RPMI8226 (cell line): ENCODE measurements at regions not wholly inside any gene's neighbourhood (a gene's known extent, or its start where the extent isn't known, plus 50 kb on each side); places are given as distances from the start of the nearest gene placed in this dataset.
"Not testable (repeated sequence)": the region's sequence is repeated elsewhere in the genome, so short reads cannot be mapped to it uniquely, and the experiment has no call there.

ENCODE experiments used
- DNase-seq: peaks from one replicate; pipeline ENCODE4 v3.0.0-alpha.2; 2015

GRCh38 chr12:90497923-90498545 is 456.9 kb downstream of the CCER1 start:
- no peak for DNase-seq

- DNase-seq, result no peak
Measured at GRCh38 chr12:90490355-90490754, 464.6 kb downstream of the CCER1 start.

DNA sequence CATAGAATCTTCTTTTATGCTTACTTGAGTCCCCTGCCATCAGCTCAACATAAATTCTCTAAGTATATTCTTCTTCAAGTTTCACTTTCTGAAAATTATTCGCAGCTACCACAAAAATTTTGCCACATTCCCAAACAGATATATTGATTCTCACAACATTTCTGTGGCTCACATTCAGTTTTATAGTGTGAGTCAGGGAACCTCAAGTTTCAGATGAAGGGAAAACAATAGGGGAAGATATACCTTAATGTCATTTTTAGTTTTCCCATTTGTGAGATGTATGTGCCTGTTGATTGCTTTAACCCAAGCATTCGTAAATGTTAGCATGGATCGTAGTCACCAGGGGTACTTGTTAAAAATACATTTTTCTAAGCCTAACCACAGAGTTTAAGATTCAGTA is 465.8 kb downstream of the CCER1 start:
- no peak for DNase-seq

DNA sequence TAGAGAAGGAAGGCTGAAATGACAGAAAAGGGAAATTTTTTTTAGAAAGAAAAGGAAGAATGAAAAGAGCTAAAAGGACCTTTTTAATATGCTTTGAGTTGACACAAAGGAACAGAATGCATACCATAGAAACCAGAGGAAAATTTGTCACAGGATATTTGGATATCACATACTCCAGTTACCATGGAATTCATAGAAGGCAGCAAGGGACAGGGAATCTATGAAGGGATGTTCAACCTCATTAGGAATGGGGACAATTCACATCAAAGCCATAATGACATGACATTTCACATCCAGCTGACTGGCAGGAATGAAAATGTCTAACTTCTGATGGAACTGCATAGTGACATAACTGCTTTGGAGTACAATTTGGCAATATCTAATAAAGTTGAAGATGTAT is 469.4 kb downstream of the CCER1 start:
- DNase-seq, result no peak

- DNase-seq, result no peak
Measured at GRCh38 chr12:90484094-90484493, 470.9 kb downstream of the CCER1 start.

DNA sequence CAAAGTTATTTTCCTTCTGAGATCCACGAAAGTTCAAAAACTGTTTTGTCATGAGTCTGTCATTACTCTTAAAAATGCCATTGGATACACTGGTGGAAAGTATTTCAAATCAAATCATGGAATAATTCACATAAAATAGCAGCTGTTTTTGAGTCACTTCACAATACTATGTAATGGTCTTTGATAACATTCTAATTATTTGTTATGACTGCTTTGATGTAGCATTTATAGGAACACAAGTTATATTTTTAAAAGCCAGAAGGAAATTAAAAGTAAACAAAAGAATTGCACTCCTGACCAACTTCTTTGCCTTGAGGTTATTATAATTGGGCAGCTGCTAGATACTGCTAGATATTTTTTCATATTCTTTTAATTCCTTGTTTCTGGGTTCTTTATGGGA is 473.2 kb downstream of the CCER1 start:
- no peak for DNase-seq

- no peak for DNase-seq
Measured at GRCh38 chr12:90479237-90479636, 475.7 kb downstream of the CCER1 start.

DNA sequence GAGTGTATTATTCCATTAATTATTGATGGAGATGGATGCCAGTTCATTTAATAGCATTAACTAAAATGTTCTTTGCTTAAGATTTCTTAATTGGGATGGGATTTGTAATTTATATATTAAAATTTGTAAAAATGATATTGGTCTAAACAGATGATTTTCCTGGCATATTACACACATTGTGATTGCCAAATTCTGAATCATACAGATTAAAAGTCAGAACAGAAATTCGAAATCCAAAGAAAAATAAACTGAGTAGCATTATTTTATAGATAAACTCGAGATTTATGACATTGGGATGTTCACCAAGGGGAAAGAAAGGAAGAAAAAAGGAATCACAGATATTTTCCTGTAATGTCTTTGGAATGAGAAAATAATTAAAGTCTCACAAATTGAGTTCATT is 481.1 kb downstream of the CCER1 start:
- no peak for DNase-seq

- DNase-seq, result no peak
Measured at GRCh38 chr12:90460681-90461080, 494.3 kb downstream of the CCER1 start.

DNA sequence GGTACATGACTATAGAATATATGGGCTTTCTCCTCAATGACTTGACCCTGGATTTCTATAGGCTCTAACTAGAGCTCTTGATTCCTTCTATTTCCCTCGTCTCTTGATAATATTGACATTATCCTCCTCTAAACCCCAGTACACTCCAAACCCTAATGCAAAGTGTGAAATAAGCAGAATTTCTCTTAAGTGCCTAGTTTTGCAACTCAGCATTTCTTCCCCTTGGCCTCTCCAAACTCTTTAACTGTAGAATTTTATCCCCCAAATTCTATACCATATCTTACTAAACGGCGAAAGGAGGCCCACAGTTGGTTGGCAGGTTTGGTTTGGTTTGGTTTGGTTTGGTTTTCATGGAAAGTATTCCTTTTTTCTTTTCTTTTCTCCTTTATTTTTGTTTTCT is 498.7 kb downstream of the CCER1 start:
- no peak for DNase-seq

DNA sequence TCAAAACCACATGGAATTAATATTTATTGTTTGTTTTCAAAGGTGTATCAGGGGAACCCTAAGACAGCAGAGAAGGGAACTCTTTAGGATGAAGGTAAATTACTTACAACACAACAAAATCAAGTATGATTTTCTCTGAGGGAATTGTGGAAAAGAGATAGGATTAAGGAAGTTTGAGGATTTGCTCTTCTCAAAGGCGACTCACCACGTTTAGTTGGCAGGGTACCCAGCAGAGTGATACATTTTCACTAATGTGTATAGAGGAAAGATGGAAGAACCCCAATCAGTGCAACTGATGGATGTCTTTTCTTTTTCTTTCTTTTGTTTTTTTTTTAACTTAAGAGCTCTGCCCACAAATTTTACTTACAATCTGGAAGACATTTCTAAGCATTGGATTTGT is 499.2 kb downstream of the CCER1 start:
- DNase-seq, result no peak

- DNase-seq, result no peak
Measured at GRCh38 chr12:90449611-90450010, 505.4 kb downstream of the CCER1 start.

- DNase-seq, result not testable (repeated sequence)
Measured at GRCh38 chr12:90443466-90443865, 511.5 kb downstream of the CCER1 start.

DNA sequence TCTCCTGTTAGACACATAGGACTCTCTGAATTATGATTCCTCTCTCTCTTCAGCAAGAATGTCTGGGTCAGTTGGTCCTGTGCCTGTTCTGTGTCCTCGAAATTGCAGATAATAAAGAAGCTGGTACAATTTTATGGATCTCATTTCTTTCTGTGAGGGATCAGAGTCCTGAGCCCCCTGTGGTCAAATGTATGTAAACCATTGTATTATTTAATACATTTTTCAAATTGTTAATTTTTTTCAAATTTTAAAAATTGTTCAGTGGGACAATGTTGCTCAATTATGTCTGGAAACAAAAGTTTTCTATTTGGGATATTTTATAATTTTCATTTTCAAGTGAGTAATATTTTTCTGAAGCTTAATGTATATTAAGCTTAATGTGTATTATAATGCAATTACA is 513.5 kb downstream of the CCER1 start:
- DNase-seq, result no peak

DNA sequence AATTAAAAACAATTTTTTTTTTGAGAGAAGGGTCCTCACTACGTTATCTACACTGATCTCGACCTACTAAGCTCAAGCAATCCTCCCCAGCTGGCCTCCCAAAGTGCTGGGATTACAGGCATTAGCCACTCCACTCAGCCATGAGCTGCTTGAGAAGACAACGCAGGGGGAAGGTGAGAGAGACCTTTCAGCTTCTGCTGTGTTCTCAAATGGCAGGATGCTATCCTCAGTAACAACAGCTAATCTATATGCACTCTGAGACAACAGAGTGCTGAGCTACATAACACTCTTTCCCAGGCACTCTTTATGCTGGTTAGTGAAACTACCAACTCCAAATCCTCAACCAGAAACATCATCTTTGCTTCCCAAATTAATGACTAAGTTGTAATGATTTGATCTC is 526.1 kb downstream of the CCER1 start:
- DNase-seq, result no peak

- no peak for DNase-seq
Measured at GRCh38 chr12:90428465-90428864, 526.5 kb downstream of the CCER1 start.

DNA sequence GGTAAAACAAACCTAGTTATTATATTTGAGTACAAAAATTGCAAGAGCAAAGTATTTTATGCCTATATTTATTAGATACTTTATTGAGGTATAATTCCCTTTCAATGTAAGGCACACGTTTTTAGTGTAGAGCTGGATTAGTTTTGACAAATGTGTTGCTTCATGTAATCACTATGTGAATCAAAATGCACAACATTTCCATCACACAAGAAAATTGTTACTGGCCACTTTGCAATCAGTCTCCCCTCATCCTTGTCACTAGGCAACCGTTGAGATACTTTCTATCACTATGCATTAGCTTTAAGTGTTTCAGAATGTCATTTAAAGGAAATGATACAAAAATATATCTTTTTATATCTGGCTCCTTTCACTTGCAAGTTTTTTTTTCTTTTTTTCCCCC is 531.0 kb downstream of the CCER1 start:
- DNase-seq, result no peak

DNA sequence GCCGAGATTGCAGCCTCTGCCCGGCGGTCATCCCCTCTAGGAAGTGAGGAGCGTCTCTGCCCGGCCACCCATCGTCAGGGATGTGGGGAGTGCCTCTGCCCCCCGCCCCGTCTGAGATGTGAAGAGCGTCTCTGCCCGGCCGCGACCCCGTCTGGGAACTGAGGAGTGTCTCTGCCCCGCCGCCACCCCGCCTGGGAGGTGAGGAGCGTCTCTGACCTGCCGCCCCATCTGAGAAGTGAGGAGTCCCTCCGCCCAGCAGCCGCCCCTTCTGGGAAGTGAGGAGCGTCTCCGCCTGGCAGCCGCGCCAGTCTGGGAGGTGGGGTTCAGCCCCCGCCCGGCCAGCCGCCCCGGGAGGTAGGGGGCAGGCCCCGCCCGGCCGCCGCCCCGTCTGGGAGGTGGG is 544.0 kb downstream of the CCER1 start:
- no peak for DNase-seq

GRCh38 chr12:90407841-90408240 is 547.1 kb downstream of the CCER1 start:
- DNase-seq, result no peak

- DNase-seq, result no peak
Measured at GRCh38 chr12:90404071-90404470, 550.9 kb downstream of the CCER1 start.

- no peak for DNase-seq
Measured at GRCh38 chr12:90401185-90401584, 553.8 kb downstream of the CCER1 start.

- no peak for DNase-seq
Measured at GRCh38 chr12:90399357-90399756, 555.6 kb downstream of the CCER1 start.

GRCh38 chr12:90398285-90398836 is 556.6 kb downstream of the CCER1 start:
- no peak for DNase-seq

DNA sequence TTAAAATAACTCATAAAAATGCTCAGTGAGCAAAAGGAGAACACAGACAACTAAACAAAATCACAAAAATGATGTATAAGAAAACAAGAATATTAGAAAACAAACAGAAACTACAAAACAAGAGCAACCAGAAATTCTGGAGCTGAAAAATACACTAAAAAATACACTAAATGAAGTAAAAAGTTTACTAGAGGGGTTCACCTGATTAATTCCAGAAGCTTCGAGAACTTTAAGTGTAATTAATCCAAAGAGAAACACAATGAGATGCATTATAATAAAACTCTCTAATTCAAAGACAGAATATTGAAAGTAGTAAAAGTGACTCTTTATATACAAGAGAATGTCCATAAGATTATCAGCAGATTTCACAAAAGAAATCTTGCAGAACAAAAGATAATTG is 558.4 kb downstream of the CCER1 start:
- no peak for DNase-seq

DNA sequence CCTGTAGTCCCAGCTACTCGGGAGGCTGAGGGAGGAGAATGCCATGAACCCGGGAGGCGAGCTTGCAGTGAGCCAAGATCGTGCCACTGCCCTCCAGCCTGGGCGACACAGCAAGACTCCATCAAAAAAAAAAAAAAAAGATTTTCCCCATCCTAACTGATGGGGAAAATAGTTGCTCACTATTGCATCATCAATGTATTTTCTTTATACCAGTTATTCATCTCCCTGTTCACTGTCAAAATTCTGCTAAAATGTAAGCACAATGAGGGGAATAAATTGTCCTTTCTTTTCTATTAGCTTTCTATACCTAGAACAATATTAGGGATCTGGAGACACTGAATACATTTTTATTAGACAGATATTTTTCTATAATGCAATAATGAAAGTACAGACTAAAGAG is 561.3 kb downstream of the CCER1 start:
- no peak for DNase-seq
